ENCODE measurements at regions not wholly inside any gene's neighbourhood (a gene's known extent, or its start where the extent isn't known, plus 50 kb on each side); places are given as distances from the start of the nearest gene placed in this dataset.

DNA sequence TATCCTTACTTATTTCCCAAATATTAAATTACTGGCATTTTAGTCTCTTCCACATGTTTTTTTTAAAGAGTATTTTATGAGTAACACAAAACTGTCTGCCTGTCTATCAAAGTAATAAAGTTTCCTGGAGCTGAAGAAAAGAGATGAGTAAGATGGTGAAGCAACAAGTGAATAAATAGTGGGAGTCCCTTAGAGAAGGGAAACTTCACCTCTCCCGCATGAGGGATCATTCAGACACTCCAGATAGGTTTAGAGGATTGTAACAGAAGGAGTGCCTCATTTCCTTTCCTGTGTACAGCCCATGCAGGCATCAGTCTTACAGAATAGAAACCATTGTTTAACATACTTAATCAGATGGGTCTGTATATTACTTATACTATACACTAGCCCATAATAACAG, 205.7 kb downstream of the USP25 start:
- TF ChIP-seq, protein P1, sequence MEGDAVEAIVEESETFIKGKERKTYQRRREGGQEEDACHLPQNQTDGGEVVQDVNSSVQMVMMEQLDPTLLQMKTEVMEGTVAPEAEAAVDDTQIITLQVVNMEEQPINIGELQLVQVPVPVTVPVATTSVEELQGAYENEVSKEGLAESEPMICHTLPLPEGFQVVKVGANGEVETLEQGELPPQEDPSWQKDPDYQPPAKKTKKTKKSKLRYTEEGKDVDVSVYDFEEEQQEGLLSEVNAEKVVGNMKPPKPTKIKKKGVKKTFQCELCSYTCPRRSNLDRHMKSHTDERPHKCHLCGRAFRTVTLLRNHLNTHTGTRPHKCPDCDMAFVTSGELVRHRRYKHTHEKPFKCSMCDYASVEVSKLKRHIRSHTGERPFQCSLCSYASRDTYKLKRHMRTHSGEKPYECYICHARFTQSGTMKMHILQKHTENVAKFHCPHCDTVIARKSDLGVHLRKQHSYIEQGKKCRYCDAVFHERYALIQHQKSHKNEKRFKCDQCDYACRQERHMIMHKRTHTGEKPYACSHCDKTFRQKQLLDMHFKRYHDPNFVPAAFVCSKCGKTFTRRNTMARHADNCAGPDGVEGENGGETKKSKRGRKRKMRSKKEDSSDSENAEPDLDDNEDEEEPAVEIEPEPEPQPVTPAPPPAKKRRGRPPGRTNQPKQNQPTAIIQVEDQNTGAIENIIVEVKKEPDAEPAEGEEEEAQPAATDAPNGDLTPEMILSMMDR (conservative IDR thresholded peaks at IDR 0.05), result no peak
- no peak for TF ChIP-seq ZFX (IDR thresholded peaks at IDR 0.05)

Measured in C4-2B (cell line).